Esophagus (tissue), 2 donors: ENCODE measurements at regions not wholly inside any gene's neighbourhood (a gene's known extent, or its start where the extent isn't known, plus 50 kb on each side); places are given as distances from the start of the nearest gene placed in this dataset.
A peak's percentile ranks its signal among the peaks of the same experiment; 100 is the strongest.

Experiments used
- H3K27ac ChIP-seq, 2 donors: one replicate each; pipeline ENCODE4 v1.5.1; 2013; ENCODE audit warnings: low read depth in 2 of 2, mild to moderate bottlenecking in 2 of 2, inconsistent platforms in 1 of 2, low read length in 1 of 2, moderate library complexity in 1 of 2
- H3K27me3 ChIP-seq, 2 donors: one replicate each; pipeline ENCODE4 v1.6.1; 2013; ENCODE audit warnings: low read length in 2 of 2, control low read depth in 1 of 2, mild to moderate bottlenecking in 1 of 2; ENCODE audit not compliant: insufficient read depth in 2 of 2, control insufficient read depth in 1 of 2
- H3K36me3 ChIP-seq, 2 donors: one replicate each; pipeline ENCODE4 v1.6.1; 2013; ENCODE audit warnings: low read length in 1 of 2; ENCODE audit not compliant: control insufficient read depth in 2 of 2, insufficient read depth in 2 of 2
- H3K4me1 ChIP-seq, 2 donors: one replicate each; pipeline ENCODE4 v1.6.1; 2013; ENCODE audit warnings: low read length in 1 of 2; ENCODE audit not compliant: control insufficient read depth in 2 of 2, insufficient read depth in 2 of 2
- H3K4me3 ChIP-seq, 2 donors: one replicate each; pipeline ENCODE4 v1.5.1; 2013; ENCODE audit warnings: low read length in 2 of 2, mild to moderate bottlenecking in 2 of 2, low read depth in 1 of 2, moderate library complexity in 1 of 2
- H3K9me3 ChIP-seq, 2 donors: one replicate each; pipeline ENCODE4 v1.6.1; 2013; ENCODE audit warnings: mild to moderate bottlenecking in 2 of 2, low read depth in 1 of 2, low read length in 1 of 2, moderate library complexity in 1 of 2; ENCODE audit not compliant: control insufficient read depth in 2 of 2, insufficient read depth in 1 of 2
- WGBS, 2 donors: extraction: QIAGEN DNeasy Blood & Tissue Kit; methylation state at CpG; one replicate each; pipeline ENCODE4 v1.1.7; 2013; 5-methylcytosine and 5-hydroxymethylcytosine counted together
- donor health status: healthy with polysubstance abuse.
- donor health status: Bipolar disorder and iron deficiency.

DNA sequence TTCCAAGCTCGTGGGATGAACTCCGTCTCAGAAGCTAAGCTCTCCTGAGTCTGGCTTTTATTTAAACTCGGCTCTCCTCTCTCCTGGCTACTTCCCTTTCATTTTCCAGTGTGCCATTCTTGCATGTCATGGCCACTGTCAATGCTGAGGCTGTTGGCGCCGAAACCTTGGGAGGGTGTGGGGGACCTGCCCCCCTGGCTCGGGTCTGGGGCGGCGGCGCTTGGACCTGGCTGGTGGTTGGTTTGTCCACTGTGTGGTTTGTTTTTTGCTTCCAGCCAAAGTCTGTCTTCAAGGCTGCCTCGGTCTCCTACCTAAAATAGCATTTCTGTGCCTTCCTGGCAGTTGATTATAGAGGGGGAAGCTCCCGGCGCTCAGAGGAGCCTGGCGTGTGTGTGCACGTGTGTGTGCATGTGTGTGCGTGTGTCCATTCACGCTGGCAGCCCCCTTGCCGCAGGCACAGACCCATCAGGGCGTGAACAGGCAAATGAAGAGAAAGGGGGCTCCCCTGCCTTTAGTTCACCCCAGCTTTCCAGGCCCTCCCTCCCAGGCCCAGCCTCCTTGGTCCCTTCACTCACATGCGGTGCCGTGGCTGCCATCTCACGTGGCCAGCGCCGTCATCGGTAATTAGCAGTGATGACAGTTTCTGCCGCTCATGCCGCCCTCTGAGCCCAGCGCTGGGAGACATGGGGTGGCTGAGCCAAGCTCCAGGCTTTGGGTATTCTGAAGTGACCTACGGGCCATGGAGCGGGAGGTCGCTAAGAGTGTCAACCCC, 179.9 kb downstream of the SEC14L1 start:
- Histone ChIP-seq H3K9me3 (no peaks in the 10 kb centered on the region), H3K4me1 (peaks cover 13 to 51% of the 10 kb centered on the region in 2 donors), H3K36me3 (no peaks in the 10 kb centered on the region), H3K27ac (peak overlapping the region; percentile 96 to 97), H3K4me3 (peak overlapping the region; percentile 33 to 50), H3K27me3 (no peaks in the 10 kb centered on the region)
- 32 to 51% methylated on average over 30 of the region's 30 CpGs for WGBS, 2 donors

DNA sequence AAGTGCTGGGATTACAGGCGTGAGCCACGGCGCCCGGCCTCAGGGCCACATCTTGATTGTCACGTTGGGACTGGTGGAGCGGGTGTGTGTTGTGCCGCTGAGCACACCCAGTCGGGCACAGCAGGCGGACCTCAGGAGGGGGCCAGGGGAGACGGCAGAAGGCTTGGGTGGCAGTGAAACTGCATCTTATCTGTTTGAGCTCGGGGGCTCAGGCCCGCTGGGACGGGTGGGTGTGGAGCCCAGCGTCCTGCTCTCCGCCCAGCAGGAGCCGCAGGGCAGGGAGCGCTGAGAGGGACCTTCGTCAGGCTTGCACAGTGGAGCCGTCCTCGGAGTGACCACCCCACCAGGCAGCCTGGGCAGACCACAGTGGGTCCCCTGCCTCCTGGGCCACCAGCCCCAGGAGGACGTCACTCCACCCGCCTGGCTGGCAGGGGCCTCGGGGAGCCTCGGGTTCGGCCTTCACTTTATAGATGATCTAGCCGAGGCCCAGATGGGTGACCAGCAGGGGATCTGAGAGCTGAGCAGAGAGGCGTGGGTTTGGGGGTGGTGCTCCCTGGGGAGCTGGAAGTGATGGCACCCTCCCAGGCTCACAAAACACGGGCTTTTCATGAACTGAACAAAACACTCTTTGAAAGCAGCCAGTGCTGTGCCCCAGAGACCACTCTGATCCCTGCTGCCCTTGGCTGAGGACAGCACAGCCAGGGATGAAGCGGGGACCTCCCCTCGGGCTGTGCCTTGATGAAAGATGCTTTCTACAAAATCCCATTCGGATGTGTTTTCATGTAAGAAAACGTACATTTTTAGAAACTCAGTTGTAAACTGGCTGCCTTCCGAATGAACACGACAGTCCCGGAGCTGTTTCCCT, 181.1 kb downstream of the SEC14L1 start:
- 53 to 71% methylated on average over 35 of the region's 35 CpGs for WGBS, 2 donors
- H3K36me3 ChIP-seq, result no peaks in the 10 kb centered on the region

DNA sequence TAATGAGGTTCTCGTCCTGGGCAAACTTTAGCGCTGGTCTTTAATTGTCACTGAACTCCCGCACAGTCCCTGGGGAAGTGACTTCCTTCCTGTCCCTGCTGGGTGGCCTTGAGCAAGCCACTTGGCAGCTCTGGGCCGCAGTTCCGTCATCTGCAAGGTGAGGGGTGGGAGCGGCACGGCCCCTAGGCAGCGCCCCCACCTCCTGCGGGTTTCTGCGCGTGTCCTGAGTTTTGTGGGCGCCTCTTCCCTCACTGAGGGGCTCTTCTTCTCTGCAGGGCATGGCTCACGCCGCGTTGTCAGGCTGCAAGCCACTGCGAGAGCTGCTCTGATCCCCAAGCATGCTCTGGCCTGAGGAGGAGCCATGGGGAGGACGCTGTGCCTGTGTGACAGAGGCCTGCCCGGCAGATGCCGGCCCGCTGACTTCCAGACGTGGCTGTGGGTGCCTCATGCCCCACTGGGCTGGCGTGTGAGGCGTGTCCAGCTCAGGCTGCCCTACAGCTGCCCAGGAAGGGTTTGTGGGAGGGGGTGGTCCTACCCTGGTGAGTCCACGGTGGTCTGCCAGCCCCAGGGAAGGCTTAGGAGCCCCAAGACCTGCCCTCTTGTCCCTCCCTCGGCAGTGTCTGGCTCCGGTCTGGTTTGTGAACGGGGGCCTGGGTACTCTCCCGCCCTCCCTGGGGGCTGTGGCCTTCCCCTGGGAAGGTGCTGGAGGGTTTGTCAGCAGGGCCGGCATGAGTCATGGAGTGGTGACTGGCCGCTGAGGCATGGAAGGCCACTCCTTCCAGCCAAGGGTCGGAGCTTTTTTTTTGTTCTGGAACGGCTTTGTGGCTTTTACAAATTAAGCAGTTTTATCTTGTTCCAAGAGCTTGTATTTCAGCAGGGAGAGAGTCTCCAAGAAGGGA, 182.0 kb downstream of the SEC14L1 start:
- Histone ChIP-seq H3K27me3 (no peaks in the 10 kb centered on the region), H3K36me3 (no peaks in the 10 kb centered on the region), H3K27ac (peak overlapping the region; percentile 85 to 91), H3K9me3 (no peaks in the 10 kb centered on the region), H3K4me1 (peaks cover 13 to 46% of the 10 kb centered on the region in 2 donors), H3K4me3 (peak overlapping the region; percentile 7 to 9)
- 31 to 51% methylated on average over 32 of the region's 32 CpGs for WGBS, 2 donors

More for the DNA sequence above, 181.1 kb downstream of the SEC14L1 start:
- Histone ChIP-seq H3K27me3 (no peaks in the 10 kb centered on the region), H3K9me3 (no peaks in the 10 kb centered on the region), H3K27ac (peak overlapping the region; percentile 85 to 91), H3K4me3 (peak overlapping the region in 1 of 2 donors; percentile 25), H3K4me1 (peaks cover 13 to 46% of the 10 kb centered on the region in 2 donors)

DNA sequence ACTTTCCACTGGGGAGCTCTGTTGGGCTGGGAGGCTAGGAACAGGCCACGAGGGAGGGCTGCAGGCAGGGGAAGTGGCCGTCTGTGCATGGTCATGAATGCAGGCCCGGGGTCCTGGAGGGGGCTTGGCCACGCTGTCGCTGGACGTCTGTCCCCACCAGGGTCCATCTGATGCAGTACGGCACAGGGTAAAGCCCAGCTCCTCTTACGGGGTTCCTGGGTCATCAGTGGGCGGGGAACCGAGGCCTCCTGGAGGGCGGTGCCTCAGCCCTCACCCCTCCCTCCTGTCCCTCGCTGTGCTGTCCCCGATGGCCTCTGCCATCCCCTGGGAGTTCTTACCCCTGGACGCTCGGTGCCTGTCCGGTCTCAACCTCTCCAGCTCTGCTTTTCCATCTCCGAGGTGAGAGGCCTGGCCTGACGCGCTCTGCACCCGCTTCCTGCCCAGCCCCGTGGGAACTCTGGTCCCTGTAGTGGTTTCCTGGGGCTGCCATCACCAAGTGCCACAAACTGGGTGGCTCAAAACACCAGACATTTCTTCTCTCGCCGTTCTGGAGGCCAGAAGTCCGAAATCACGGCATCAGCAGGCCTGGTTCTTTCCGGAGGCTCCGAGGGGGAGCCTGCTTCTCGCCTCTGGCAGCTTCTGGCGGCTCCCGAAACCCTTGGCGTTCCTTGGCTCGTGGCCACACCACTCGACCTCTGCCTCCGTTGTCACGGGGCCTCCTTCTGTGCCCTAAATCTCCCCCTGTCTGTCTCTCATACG, 182.8 kb downstream of the SEC14L1 start:
- Histone ChIP-seq H3K36me3 (peaks cover 0 to 2% of the 10 kb centered on the region in 2 donors), H3K27me3 (no peaks in the 10 kb centered on the region), H3K4me3 (no peak overlapping the region), H3K27ac (peak overlapping the region; percentile 85 to 91), H3K9me3 (no peaks in the 10 kb centered on the region), H3K4me1 (peaks cover 13 to 46% of the 10 kb centered on the region in 2 donors)
- 53 to 73% methylated on average over 36 of the region's 36 CpGs for WGBS, 2 donors

DNA sequence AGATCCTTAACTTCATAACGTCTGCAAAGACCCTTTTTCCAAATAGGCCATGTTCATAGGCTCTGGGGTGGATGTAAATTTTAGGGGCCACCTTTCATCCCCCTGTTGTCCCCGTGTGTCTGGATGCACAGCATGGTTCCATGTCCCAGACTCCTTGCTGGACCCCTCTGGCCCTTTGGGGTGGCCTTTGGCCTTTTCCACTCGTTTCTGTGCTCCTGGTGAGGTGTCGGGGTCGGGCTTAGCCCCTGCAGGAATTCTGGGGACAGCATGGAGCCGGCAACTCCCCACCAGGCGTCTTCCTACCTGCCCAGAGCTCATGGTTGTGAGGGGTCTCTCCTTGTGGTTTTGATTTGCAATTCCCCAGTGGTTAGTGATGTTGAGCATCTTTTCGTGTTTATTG, 183.5 kb downstream of the SEC14L1 start:
- Histone ChIP-seq H3K9me3 (no peaks in the 10 kb centered on the region), H3K4me3 (no peak overlapping the region), H3K27me3 (no peaks in the 10 kb centered on the region), H3K27ac (peak overlapping the region; percentile 70 to 91), H3K36me3 (peaks cover 0 to 2% of the 10 kb centered on the region in 2 donors), H3K4me1 (peaks cover 10 to 43% of the 10 kb centered on the region in 2 donors)
- 85 to 88% methylated on average over 8 of the region's 8 CpGs for WGBS, 2 donors

DNA sequence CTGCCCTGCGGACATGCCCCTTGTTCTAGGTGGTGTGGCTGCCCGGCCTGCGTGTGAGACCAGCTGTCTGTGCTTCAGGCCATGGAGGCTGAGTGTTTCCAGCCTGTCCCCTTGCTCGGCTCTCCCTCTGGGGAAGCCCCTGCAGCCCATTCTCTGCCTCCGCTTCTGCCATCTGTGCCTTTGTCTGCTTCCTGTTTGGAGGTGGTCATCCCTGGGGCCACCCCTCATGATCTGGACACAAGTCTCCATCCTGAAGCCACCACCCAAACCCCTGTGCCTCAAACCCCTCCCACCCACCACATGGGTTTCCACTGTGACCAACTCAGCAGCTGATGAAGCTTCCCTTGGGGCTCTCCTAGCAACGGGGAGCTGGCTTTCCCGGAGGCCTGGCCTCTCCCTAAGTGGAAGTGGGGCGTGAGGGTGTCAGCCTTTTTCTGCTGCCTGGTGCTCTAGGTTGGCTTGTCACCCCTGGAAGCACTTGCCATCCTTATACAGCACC, 184.9 kb downstream of the SEC14L1 start:
- Histone ChIP-seq H3K4me3 (no peak overlapping the region), H3K36me3 (peaks cover 0 to 2% of the 10 kb centered on the region in 2 donors), H3K27me3 (no peaks in the 10 kb centered on the region), H3K27ac (peak overlapping the region; percentile 83 to 86), H3K4me1 (peaks cover 11 to 40% of the 10 kb centered on the region in 2 donors), H3K9me3 (no peaks in the 10 kb centered on the region)
- 40 to 54% methylated on average over 8 of the region's 8 CpGs for WGBS, 2 donors

DNA sequence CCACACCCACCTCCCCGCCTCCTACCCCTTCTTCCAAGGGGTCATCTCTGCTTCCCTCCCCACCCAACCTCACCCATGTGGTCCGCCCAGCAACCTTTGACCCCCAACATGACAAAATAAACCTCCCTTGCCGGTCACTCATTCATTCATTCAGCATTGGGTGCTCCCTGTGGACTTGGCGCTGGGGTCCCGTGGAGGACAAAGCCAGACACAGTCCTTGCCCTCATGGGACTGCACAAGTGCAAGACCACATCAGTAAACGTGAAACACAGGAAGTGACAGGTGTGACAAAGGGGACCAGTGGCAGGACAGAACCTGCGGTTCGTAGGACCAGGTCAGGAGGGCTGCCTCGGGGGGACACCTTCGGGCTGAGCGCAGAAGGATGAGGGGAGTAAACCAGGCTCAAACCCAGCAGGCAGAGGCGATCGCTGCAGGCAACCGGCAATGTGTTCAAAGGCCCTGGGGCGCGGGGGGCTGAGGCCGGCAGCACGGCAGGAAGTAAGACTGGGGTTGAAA, 185.4 kb downstream of the SEC14L1 start:
- peak overlapping the region in 1 of 2 donors; percentile 83 for H3K27ac ChIP-seq
- H3K36me3 ChIP-seq, result peaks cover 0 to 2% of the 10 kb centered on the region in 2 donors
- H3K4me3 ChIP-seq, result no peak overlapping the region
- peaks cover 12 to 37% of the 10 kb centered on the region in 2 donors for H3K4me1 ChIP-seq
- no peaks in the 10 kb centered on the region for H3K9me3 ChIP-seq
- no peaks in the 10 kb centered on the region for H3K27me3 ChIP-seq
- 79 to 80% methylated on average over 18 of the region's 18 CpGs for WGBS, 2 donors

DNA sequence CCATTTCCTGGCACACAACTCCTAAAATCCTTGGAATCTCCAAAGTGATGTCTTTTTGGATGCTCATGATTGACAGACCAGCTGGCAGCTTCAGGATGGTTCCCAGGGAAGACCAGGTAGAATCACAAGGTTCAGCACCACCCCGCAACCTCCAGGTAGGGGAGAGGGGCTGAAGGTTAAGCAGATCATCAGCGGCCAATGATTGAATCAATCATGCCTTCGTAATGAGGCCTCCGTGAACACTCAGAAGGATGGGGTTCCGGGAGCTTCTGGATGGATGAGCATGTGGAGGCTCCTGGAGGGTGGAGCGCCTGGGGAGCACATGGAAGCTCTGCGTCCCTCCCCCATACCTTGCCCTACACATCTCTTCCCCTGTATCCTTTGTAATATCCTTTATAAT, 185.9 kb downstream of the SEC14L1 start:
- H3K36me3 ChIP-seq, result peaks cover 0 to 2% of the 10 kb centered on the region in 2 donors
- no peak overlapping the region for H3K4me3 ChIP-seq
- H3K27ac ChIP-seq, result no peak overlapping the region
- peaks cover 10 to 39% of the 10 kb centered on the region in 2 donors for H3K4me1 ChIP-seq
- 96 to 98% methylated on average over 7 of the region's 7 CpGs for WGBS, 2 donors
- H3K9me3 ChIP-seq, result no peaks in the 10 kb centered on the region
- H3K27me3 ChIP-seq, result no peaks in the 10 kb centered on the region
